D721Med (cell line): ENCODE measurements at regions not wholly inside any gene's neighbourhood (a gene's known extent, or its start where the extent isn't known, plus 50 kb on each side); places are given as distances from the start of the nearest gene placed in this dataset.

Experiments used
- DNase-seq: peaks from one replicate; pipeline ENCODE4 v3.0.0; 2011; ENCODE audit warnings: low spot score; ENCODE audit not compliant: insufficient read length
- FAIRE-seq: peaks from 2 replicates; lab custom pipeline; 2011; peaks lifted over from hg19 to GRCh38; lab: Jason Lieb, UNC
- CTCF ChIP-seq: IDR thresholded peaks from 2 replicates; pipeline ENCODE4 v1.5.1; 2012; ENCODE audit warnings: mild to moderate bottlenecking, control low read depth; ENCODE audit not compliant: insufficient read depth; ENCODE audit errors: missing control alignments

- DNase-seq (no peak), FAIRE-seq (no peak)
- TF ChIP-seq CTCF, result no peak
Measured at GRCh38 chr6:14270142-14270893, 152.7 kb downstream of the CD83 start.

GRCh38 chr6:14270925-14271788 is 153.6 kb downstream of the CD83 start:
- no peak for DNase-seq
- TF ChIP-seq CTCF, result no peak
- FAIRE-seq, result no peak

GRCh38 chr6:14271789-14272736 is 154.5 kb downstream of the CD83 start:
- no peak for DNase-seq

GRCh38 chr6:14272737-14273085 is 155.1 kb downstream of the CD83 start:
- DNase-seq (no peak), FAIRE-seq (no peak)
- TF ChIP-seq CTCF, result no peak

More at GRCh38 chr6:14271789-14272736, 154.5 kb downstream of the CD83 start:
- TF ChIP-seq CTCF, result no peak
- FAIRE-seq, result no peak

- TF ChIP-seq CTCF, result no peak
- no peak for DNase-seq
- no peak for FAIRE-seq
Measured at GRCh38 chr6:14273191-14273590, 155.6 kb downstream of the CD83 start.

- FAIRE-seq, result no peak
- TF ChIP-seq CTCF, result no peak
Measured at GRCh38 chr6:14274016-14274415, 156.4 kb downstream of the CD83 start.

More at GRCh38 chr6:14274016-14274415, 156.4 kb downstream of the CD83 start:
- no peak for DNase-seq
